ENCODE measurements at regions not wholly inside any gene's neighbourhood (a gene's known extent, or its start where the extent isn't known, plus 50 kb on each side); places are given as distances from the start of the nearest gene placed in this dataset.

DNA sequence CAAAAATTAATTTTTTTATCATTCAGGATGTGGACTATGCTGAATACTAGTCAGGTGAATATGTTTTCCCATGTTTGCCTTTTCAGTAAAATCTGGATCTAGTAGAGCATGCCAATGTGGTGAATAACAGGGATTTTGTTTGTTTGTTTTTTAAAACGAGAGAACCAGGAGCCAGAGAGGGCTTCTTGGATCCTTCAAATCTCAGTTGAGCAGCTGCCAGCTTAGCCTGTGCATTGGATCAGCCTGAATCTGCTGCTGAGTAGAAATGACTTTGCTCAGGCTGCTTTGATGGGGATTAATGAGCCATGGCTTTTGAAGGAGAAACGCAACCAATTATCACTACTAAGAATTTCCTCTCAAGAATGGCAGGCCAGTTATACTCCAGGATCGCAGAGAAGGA lies 493.8 kb downstream of the ARL4A start:
- TF ChIP-seq, protein P1, sequence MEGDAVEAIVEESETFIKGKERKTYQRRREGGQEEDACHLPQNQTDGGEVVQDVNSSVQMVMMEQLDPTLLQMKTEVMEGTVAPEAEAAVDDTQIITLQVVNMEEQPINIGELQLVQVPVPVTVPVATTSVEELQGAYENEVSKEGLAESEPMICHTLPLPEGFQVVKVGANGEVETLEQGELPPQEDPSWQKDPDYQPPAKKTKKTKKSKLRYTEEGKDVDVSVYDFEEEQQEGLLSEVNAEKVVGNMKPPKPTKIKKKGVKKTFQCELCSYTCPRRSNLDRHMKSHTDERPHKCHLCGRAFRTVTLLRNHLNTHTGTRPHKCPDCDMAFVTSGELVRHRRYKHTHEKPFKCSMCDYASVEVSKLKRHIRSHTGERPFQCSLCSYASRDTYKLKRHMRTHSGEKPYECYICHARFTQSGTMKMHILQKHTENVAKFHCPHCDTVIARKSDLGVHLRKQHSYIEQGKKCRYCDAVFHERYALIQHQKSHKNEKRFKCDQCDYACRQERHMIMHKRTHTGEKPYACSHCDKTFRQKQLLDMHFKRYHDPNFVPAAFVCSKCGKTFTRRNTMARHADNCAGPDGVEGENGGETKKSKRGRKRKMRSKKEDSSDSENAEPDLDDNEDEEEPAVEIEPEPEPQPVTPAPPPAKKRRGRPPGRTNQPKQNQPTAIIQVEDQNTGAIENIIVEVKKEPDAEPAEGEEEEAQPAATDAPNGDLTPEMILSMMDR (IDR thresholded peaks at IDR 0.05; ENCODE audit: low read length) = no peak
- no peak for TF ChIP-seq EZH2 (optimal IDR thresholded peaks at IDR 0.05; ENCODE audit: low read depth, low read length)
- no peak for TF ChIP-seq EZH2phosphoT487 (IDR thresholded peaks at IDR 0.05; ENCODE audit: low read length)
